ENCODE measurements at regions not wholly inside any gene's neighbourhood (a gene's known extent, or its start where the extent isn't known, plus 50 kb on each side); places are given as distances from the start of the nearest gene placed in this dataset.

- TF ChIP-seq MEIS1 (CRISPR knock-in tag; IDR thresholded peaks at IDR 0.05; ENCODE audit: borderline replicate concordance) = peak; percentile 78
- TF ChIP-seq ZNF518A (tag by site-specific recombination; conservative IDR thresholded peaks at IDR 0.05; ENCODE audit: low read depth) = 0 out of 2 replicates have a peak, but pooled peaks have one; percentile 29
- TF ChIP-seq YY2 (tag by site-specific recombination; IDR thresholded peaks at IDR 0.05) = no peak
- no peak for TF ChIP-seq ZSCAN16 (tag by site-specific recombination; IDR thresholded peaks at IDR 0.05)
- no peak for TF ChIP-seq ZNF274 (IDR thresholded peaks at IDR 0.05; ENCODE audit: low read length)
- TF ChIP-seq ZNF274 (tag by site-specific recombination; IDR thresholded peaks at IDR 0.05; ENCODE audit: borderline replicate concordance) = no peak
- TF ChIP-seq, protein P1, sequence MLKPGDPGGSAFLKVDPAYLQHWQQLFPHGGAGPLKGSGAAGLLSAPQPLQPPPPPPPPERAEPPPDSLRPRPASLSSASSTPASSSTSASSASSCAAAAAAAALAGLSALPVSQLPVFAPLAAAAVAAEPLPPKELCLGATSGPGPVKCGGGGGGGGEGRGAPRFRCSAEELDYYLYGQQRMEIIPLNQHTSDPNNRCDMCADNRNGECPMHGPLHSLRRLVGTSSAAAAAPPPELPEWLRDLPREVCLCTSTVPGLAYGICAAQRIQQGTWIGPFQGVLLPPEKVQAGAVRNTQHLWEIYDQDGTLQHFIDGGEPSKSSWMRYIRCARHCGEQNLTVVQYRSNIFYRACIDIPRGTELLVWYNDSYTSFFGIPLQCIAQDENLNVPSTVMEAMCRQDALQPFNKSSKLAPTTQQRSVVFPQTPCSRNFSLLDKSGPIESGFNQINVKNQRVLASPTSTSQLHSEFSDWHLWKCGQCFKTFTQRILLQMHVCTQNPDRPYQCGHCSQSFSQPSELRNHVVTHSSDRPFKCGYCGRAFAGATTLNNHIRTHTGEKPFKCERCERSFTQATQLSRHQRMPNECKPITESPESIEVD (tag by site-specific recombination; IDR thresholded peaks at IDR 0.05) = peak; percentile 63
- no peak for TF ChIP-seq ZNF169 (tag by site-specific recombination; IDR thresholded peaks at IDR 0.05)
- no peak for TF ChIP-seq ZNF19 (tag by site-specific recombination; IDR thresholded peaks at IDR 0.05; ENCODE audit: low read depth)
- TF ChIP-seq, protein P2, sequence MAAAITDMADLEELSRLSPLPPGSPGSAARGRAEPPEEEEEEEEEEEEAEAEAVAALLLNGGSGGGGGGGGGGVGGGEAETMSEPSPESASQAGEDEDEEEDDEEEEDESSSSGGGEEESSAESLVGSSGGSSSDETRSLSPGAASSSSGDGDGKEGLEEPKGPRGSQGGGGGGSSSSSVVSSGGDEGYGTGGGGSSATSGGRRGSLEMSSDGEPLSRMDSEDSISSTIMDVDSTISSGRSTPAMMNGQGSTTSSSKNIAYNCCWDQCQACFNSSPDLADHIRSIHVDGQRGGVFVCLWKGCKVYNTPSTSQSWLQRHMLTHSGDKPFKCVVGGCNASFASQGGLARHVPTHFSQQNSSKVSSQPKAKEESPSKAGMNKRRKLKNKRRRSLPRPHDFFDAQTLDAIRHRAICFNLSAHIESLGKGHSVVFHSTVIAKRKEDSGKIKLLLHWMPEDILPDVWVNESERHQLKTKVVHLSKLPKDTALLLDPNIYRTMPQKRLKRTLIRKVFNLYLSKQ (tag by site-specific recombination; IDR thresholded peaks at IDR 0.05; ENCODE audit: borderline replicate concordance) = no peak
- TF ChIP-seq ZNF221 (tag by site-specific recombination; IDR thresholded peaks at IDR 0.05; ENCODE audit: borderline replicate concordance) = no peak
- 0 out of 2 replicates have a peak, but pooled peaks have one; percentile 54 for TF ChIP-seq HIC1 (tag by site-specific recombination; IDR thresholded peaks at IDR 0.05)
- peak; percentile 56; the same call in 1 of the 2 replicates for TF ChIP-seq GLIS1 (tag by site-specific recombination; IDR thresholded peaks at IDR 0.05)
- TF ChIP-seq ZNF843 (tag by site-specific recombination; IDR thresholded peaks at IDR 0.05) = peak; percentile 46
- no peak for TF ChIP-seq ZNF214 (tag by site-specific recombination; IDR thresholded peaks at IDR 0.05; ENCODE audit: borderline replicate concordance)
- TF ChIP-seq GLI2 (tag by site-specific recombination; IDR thresholded peaks at IDR 0.05; ENCODE audit: borderline replicate concordance, low read depth) = no peak
- peak; percentile 63 for TF ChIP-seq ZNF629 (tag by site-specific recombination; IDR thresholded peaks at IDR 0.05)
- TF ChIP-seq ZNF768 (tag by site-specific recombination; IDR thresholded peaks at IDR 0.05) = no peak
- TF ChIP-seq, protein P3, sequence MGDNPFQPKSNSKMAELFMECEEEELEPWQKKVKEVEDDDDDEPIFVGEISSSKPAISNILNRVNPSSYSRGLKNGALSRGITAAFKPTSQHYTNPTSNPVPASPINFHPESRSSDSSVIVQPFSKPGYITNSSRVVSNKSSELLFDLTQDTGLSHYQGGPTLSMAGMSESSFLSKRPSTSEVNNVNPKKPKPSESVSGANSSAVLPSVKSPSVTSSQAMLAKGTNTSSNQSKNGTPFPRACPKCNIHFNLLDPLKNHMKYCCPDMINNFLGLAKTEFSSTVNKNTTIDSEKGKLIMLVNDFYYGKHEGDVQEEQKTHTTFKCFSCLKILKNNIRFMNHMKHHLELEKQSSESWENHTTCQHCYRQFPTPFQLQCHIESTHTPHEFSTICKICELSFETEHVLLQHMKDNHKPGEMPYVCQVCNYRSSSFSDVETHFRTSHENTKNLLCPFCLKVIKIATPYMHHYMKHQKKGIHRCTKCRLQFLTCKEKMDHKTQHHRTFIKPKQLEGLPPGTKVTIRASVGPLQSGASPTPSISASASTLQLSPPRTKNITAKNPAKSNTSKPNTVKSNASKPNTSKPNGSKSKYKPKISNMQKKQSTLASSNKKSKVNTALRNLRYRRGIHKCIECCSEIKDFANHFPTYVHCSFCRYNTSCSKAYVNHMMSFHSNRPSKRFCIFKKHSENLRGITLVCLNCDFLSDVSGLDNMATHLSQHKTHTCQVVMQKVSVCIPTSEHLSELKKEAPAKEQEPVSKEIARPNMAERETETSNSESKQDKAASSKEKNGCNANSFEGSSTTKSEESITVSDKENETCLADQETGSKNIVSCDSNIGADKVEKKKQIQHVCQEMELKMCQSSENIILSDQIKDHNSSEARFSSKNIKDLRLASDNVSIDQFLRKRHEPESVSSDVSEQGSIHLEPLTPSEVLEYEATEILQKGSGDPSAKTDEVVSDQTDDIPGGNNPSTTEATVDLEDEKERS (tag by site-specific recombination; IDR thresholded peaks at IDR 0.05) = no peak
- no peak for TF ChIP-seq ZNF623 (tag by site-specific recombination; IDR thresholded peaks at IDR 0.05)
- TF ChIP-seq ZNF174 (tag by site-specific recombination; IDR thresholded peaks at IDR 0.05) = no peak
- no peak for TF ChIP-seq ZBTB1 (tag by site-specific recombination; IDR thresholded peaks at IDR 0.05)
- no peak for TF ChIP-seq ZNF776 (tag by site-specific recombination; IDR thresholded peaks at IDR 0.05; ENCODE audit: borderline replicate concordance)
- TF ChIP-seq ZNF157 (tag by site-specific recombination; IDR thresholded peaks at IDR 0.05) = no peak
Observed at GRCh38 chr12:68497702-68498101, 113.0 kb upstream of the RAP1B start (continued).

Data from HEK293 (cell line).